CD4-positive, alpha-beta T cell (primary cell): ENCODE measurements at regions not wholly inside any gene's neighbourhood (a gene's known extent, or its start where the extent isn't known, plus 50 kb on each side); places are given as distances from the start of the nearest gene placed in this dataset.

Experiments used
- ATAC-seq: fragments of 200-7000 bp; cut with Tn5 transposase; one replicate; pipeline ENCODE4 v1.10.0; 2022; ENCODE audit warnings: mild to moderate bottlenecking; ENCODE audit not compliant: poor library complexity
- CTCF ChIA-PET: fragments of 350-600 bp; sonication (Branson Sonifier 250); formaldehyde crosslinking; loops from one replicate; lab custom pipeline; 2021; ENCODE audit warnings: antibody characterized with exemption, inconsistent platforms; lab: Charles Lee
- POLR2A ChIA-PET: fragments of 350-600 bp; sonication (Branson Sonifier 250); formaldehyde crosslinking; loops from one replicate; lab custom pipeline; 2021; ENCODE audit warnings: antibody characterized with exemption, inconsistent platforms; lab: Charles Lee
- DNase-seq, 14 experiments: peaks; one replicate each; pipeline ENCODE4 v3.0.0-alpha.2; 2013 to 2020; ENCODE audit warnings: mixed read lengths in 2 of 14
- H3K27ac ChIP-seq, 2 donors: one replicate each; pipeline versions ENCODE4 v1.5.1 to v1.7.0; 2013; ENCODE audit warnings: low read length in 2 of 2, low read depth in 1 of 2, mild to moderate bottlenecking in 1 of 2
- H3K27me3 ChIP-seq, 2 experiments: 1 replicate in 1 of 2; 2 replicates in 1 of 2; pipeline versions ENCODE4 v1.6.1 to v1.7.0; 2013; ENCODE audit warnings: low read length in 2 of 2, control low read depth in 1 of 2, mild to moderate bottlenecking in 1 of 2, moderate library complexity in 1 of 2; ENCODE audit not compliant: insufficient read depth in 2 of 2, control insufficient read depth in 1 of 2
- H3K36me3 ChIP-seq: one replicate; pipeline ENCODE4 v1.6.1; 2013; ENCODE audit warnings: low read length, control low read depth; ENCODE audit not compliant: insufficient read depth
- H3K4me1 ChIP-seq: one replicate; pipeline ENCODE4 v1.6.1; 2013; ENCODE audit warnings: low read length, control low read depth; ENCODE audit not compliant: insufficient read depth
- H3K4me3 ChIP-seq: one replicate; pipeline ENCODE4 v1.5.1; 2013; ENCODE audit warnings: mild to moderate bottlenecking, low read length, moderate library complexity
- H3K9me3 ChIP-seq, 2 experiments: 1 replicate in 1 of 2; 2 replicates in 1 of 2; pipeline versions ENCODE4 v1.6.1 to v1.7.0; 2013; ENCODE audit warnings: low read length in 2 of 2, mild to moderate bottlenecking in 2 of 2, control low read depth in 1 of 2, moderate library complexity in 1 of 2; ENCODE audit not compliant: control insufficient read depth in 1 of 2, insufficient read depth in 1 of 2
- H3K27ac Mint-ChIP-seq: one replicate; pipeline ENCODE4 v1.8.0; 2020; ENCODE audit warnings: mixed read lengths
- H3K27me3 Mint-ChIP-seq: one replicate; pipeline ENCODE4 v1.8.0; 2021; ENCODE audit warnings: mixed read lengths
- H3K36me3 Mint-ChIP-seq: one replicate; pipeline ENCODE4 v1.8.0; 2021; ENCODE audit warnings: low read depth, mixed read lengths
- H3K4me1 Mint-ChIP-seq: one replicate; pipeline ENCODE4 v1.8.0; 2021; ENCODE audit warnings: low read depth, mixed read lengths
- H3K4me3 Mint-ChIP-seq: one replicate; pipeline ENCODE4 v1.8.0; 2020; ENCODE audit warnings: mild to moderate bottlenecking, mixed read lengths
- H3K9me3 Mint-ChIP-seq: one replicate; pipeline ENCODE4 v1.8.0; 2020; ENCODE audit warnings: mixed read lengths
- CTCF ChIP-seq: fragments of 200-600 bp; IDR thresholded peaks from one replicate; pipeline ENCODE4 v1.8.0; 2022; ENCODE audit warnings: antibody characterized with exemption, mild to moderate bottlenecking
- intact Hi-C, 2 experiments: fragments of 100-400 bp; cut with DNase I in 1 of 2; cut with micrococcal nuclease in 1 of 2; formaldehyde crosslinking; loops; one replicate each; pipeline versions ENCODE4 v1.15.1 to v1.9.0; 2023 to 2025; cut with DNase I, micrococcal nuclease

- no peak for TF ChIP-seq CTCF
- H3K36me3 Mint-ChIP-seq: no peaks in the 10 kb centered on the region
- CTCF ChIA-PET: no interaction called here
- Histone ChIP-seq H3K4me1 (no peaks in the 10 kb centered on the region), H3K4me3 (no peak overlapping the region), H3K27ac (no peak overlapping the region), H3K9me3 (peaks cover 0 to 2% of the 10 kb centered on the region in 2 experiments), H3K27me3 (no peaks in the 10 kb centered on the region), H3K36me3 (no peaks in the 10 kb centered on the region)
- H3K9me3 Mint-ChIP-seq: no peaks in the 10 kb centered on the region
- POLR2A ChIA-PET: no interaction called here
- no peak overlapping the region for H3K27ac Mint-ChIP-seq
- DNase-seq: no peak
- H3K4me3 Mint-ChIP-seq: no peak overlapping the region
- intact Hi-C loops: no loop called here
- no peaks in the 10 kb centered on the region for H3K4me1 Mint-ChIP-seq
- no peak for ATAC-seq
- peaks cover 8% of the 10 kb centered on the region for H3K27me3 Mint-ChIP-seq
Measured at GRCh38 chr22:27588915-27589314, 212.6 kb downstream of the MN1 start.

GRCh38 chr22:27591060-27591459 is 210.5 kb downstream of the MN1 start:
- no peaks in the 10 kb centered on the region for H3K36me3 Mint-ChIP-seq
- H3K4me3 ChIP-seq: no peak overlapping the region
- no peak for DNase-seq
- no peak overlapping the region for H3K27ac Mint-ChIP-seq
- no peaks in the 10 kb centered on the region for H3K4me1 ChIP-seq
- POLR2A ChIA-PET: no interaction called here
- H3K9me3 Mint-ChIP-seq: no peaks in the 10 kb centered on the region
- no peak overlapping the region for H3K4me3 Mint-ChIP-seq
- CTCF ChIA-PET: no interaction called here
- no peaks in the 10 kb centered on the region for H3K4me1 Mint-ChIP-seq
- H3K27ac ChIP-seq: no peak overlapping the region
- no peaks in the 10 kb centered on the region for H3K36me3 ChIP-seq
- no peak for ATAC-seq
- no peaks in the 10 kb centered on the region for H3K27me3 ChIP-seq
- TF ChIP-seq CTCF: no peak
- no peaks in the 10 kb centered on the region for H3K9me3 ChIP-seq
- peaks cover 8% of the 10 kb centered on the region for H3K27me3 Mint-ChIP-seq
- intact Hi-C loops: no loop called here

GRCh38 chr22:27593378-27593777 is 208.2 kb downstream of the MN1 start:
- Mint-ChIP-seq H3K4me3 (no peak overlapping the region), H3K27me3 (peaks cover 4% of the 10 kb centered on the region), H3K4me1 (no peaks in the 10 kb centered on the region), H3K9me3 (no peaks in the 10 kb centered on the region), H3K27ac (no peak overlapping the region), H3K36me3 (no peaks in the 10 kb centered on the region)
- no peaks in the 10 kb centered on the region for H3K27me3 ChIP-seq
- POLR2A ChIA-PET: no interaction called here
- ATAC-seq: no peak
- TF ChIP-seq CTCF: no peak
- intact Hi-C loops: no loop called here
- no peaks in the 10 kb centered on the region for H3K4me1 ChIP-seq
- no peak overlapping the region for H3K27ac ChIP-seq
- no peak overlapping the region for H3K4me3 ChIP-seq
- no peaks in the 10 kb centered on the region for H3K9me3 ChIP-seq
- no peak for DNase-seq
- no peaks in the 10 kb centered on the region for H3K36me3 ChIP-seq
- CTCF ChIA-PET: no interaction called here
